ENCODE measurements at regions not wholly inside any gene's neighbourhood (a gene's known extent, or its start where the extent isn't known, plus 50 kb on each side); places are given as distances from the start of the nearest gene placed in this dataset.
"Not testable (repeated sequence)": the region's sequence is repeated elsewhere in the genome, so short reads cannot be mapped to it uniquely, and the experiment has no call there.

DNA sequence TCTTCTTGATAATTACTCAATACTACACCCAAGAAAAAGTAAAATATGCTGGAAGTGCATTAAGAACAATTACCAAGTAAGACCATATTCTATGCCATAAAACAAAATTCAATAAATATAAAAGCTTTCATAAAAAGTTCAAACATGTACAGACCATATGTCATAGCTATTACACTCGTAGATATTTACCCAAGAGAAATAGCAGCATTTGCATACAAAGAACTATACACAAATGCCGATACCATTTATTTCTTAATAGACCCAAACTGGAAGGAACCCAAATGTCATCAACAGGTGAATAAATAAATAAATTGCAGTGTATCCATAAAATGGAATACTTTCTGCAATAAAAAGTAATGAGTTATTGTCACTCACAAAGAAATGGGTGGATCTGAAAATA is 78.3 kb upstream of the SLC16A7 start:
- DNase-seq (ENCODE audit: low spot score) = no peak
- no peak for ATAC-seq

GRCh38 chr12:59500915-59501314 is 94.9 kb upstream of the SLC16A7 start:
- DNase-seq (ENCODE audit: low spot score) (no peak), ATAC-seq (no peak)

GRCh38 chr12:59500335-59500734 is 95.5 kb upstream of the SLC16A7 start:
- no peak for DNase-seq (ENCODE audit: low spot score)
- ATAC-seq = no peak

GRCh38 chr12:59499774-59500173 is 96.1 kb upstream of the SLC16A7 start:
- ATAC-seq (no peak), DNase-seq (ENCODE audit: low spot score) (no peak)

DNA sequence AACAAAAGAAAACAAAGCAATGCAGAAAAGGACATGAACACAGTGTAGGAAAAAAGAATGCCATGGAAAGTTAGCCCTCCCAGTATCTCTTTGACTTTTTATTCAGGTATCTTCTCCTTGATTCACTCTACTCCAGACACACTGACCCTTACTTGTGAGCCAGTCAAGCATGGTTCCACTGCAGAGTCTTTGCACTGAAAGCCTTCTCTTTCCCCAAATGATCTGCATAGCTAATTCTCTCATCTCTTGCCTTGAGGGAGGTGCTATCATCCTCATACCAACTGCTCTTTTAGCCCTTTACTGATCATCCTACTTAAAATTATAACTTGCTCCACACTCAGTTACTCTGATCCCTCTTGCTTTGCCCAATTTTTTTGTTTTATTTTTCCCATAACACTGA is 101.2 kb upstream of the SLC16A7 start:
- ATAC-seq (no peak), DNase-seq (ENCODE audit: low spot score) (no peak)

- no peak for DNase-seq (ENCODE audit: low spot score)
- no peak for ATAC-seq
These were observed 104.0 kb upstream of the SLC16A7 start for GRCh38 chr12:59491877-59492276.

- ATAC-seq (no peak), DNase-seq (ENCODE audit: low spot score) (no peak)
These were observed 109.0 kb upstream of the SLC16A7 start for GRCh38 chr12:59486827-59487226.

DNA sequence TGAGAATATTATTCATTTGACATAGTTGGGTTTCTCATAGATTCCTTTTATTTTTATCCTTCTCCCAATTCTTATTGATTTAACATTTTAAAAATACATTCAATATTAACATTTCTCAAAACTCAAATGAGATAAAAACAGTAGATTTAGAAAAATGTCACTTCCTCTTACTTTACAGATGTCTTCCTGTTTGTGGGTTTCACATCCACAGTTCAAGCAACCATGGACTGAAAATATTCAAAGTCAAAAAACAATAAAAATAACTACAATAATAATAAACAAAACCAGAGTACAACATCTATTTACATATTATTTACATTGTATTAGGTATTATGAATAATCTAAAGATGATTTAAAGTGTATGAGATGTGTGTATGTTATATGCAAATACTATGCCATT is 111.3 kb upstream of the SLC16A7 start:
- ATAC-seq (no peak), DNase-seq (ENCODE audit: low spot score) (no peak)

GRCh38 chr12:59474236-59474635 is 121.6 kb upstream of the SLC16A7 start:
- not testable (repeated sequence) for DNase-seq (ENCODE audit: low spot score); ATAC-seq

DNA sequence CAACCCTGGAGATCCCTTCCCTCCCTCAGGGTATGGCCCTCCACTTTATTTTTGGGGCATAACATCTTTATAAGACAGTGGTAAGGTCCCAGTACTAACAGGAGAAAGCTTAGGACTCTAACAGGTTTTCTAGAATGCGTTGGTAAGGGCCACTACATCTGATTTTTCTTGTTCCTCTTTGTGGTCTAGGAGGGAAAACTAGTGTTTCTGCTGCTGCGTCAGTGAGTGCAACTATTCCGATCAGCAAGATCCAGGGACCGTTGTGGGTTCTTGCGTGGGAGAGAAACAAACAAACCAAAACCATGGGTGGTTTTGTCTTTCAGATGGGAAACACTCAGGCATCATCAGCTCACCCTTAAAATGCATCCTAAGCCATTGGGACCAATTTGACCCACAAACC is 123.6 kb upstream of the SLC16A7 start:
- no peak for ATAC-seq
- DNase-seq (ENCODE audit: low spot score) = no peak

DNA sequence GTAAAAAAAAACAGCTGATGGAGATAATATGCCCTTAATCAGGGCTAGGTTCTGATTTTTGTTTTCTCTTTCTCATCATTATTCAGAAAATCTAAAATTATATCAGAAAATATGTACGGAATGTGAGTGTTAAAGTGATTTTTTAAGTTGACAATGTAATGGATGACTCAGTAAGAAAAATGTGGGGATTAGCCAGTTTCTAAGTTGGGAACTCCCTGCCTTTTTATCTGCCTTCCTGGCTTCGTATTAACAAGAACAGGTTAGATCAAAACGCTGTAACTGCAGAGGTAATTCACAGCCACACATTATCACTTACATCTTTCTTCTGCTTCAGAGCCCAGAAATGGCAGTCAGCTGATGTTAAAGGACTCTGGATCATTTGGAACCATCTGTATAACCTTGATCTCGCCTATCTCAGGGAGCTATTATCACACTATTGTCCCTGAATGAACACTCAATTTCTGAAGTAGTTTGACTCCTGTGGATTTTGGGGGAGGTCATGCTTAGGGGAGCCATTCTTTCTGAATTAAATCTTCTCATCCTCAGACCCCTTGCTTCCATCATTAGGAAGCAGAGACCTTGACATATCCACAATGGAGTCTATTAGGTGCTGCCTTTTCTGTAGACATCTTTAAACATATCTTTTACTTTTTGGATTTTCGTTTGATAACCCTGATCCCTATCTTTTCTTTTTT is 135.7 kb upstream of the SLC16A7 start:
- no peak for ATAC-seq
- no peak for DNase-seq (ENCODE audit: low spot score)

DNA sequence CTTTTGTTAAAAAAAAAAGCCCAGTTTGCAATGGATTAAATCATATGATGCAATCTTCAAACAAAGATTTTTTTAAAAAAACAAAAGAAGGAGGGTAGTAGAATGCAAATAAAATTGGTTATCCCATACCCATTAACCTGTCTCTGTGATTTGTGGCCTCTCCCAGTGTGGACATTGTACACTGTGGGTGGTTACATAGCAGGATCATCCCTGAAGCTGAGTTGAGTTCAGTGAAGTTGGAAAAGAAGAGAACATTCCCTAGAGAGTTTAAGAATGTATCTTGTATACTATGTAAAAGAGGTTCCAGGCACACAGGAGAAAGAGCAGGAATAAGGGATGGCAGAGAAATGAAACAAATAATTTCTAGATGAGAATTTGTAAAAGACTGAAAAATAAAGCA is 142.4 kb upstream of the SLC16A7 start:
- ATAC-seq = no peak
- no peak for DNase-seq (ENCODE audit: low spot score)

GRCh38 chr12:59452746-59453145 is 143.1 kb upstream of the SLC16A7 start:
- ATAC-seq (no peak), DNase-seq (ENCODE audit: low spot score) (no peak)

- DNase-seq (ENCODE audit: low spot score) (no peak), ATAC-seq (no peak)
These were observed 143.6 kb upstream of the SLC16A7 start for GRCh38 chr12:59452259-59452658.

GRCh38 chr12:59446116-59446515 is 149.7 kb upstream of the SLC16A7 start:
- DNase-seq (ENCODE audit: low spot score) (no peak), ATAC-seq (no peak)

- no peak for ATAC-seq
- DNase-seq (ENCODE audit: low spot score) = no peak
These were observed 150.9 kb upstream of the SLC16A7 start for GRCh38 chr12:59444932-59445331.

DNA sequence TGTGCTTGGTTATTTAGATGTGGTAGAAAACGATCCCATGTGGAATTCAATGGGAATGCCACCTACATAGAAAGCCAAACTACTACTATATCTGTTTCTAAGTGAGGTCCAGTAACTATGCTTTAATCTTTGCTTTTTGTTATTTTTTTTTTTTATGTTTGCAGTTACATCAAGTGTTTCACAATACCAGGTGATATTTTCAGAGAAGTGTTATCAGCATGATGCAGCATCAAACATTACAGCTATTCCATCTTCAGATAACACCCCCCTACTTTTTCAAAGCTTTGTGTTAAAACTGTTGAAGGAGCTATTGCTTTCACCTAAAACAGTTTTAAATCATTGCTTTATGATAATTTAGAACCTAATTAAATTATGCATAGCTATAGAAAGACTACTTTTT is 163.8 kb upstream of the SLC16A7 start:
- ATAC-seq = no peak
- no peak for DNase-seq (ENCODE audit: low spot score)

DNA sequence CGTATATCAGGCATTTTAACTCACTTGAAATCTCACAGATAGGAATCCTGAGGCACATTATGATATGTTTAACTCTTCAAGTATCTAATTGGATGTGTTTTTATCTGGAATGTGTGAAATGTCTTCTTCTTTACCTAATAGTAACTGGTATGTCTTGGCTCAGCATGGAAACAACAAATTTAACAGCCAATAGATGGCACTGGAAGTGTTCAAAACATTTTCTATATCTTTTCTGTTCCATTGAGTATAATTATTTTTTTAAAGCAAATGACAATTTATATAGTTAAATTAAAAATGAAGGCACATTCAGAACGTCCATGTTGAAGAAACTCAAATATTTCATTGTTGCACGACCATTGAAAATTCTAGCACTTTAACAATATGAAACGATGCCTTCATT is 164.6 kb upstream of the SLC16A7 start:
- no peak for DNase-seq (ENCODE audit: low spot score)
- no peak for ATAC-seq

DNA sequence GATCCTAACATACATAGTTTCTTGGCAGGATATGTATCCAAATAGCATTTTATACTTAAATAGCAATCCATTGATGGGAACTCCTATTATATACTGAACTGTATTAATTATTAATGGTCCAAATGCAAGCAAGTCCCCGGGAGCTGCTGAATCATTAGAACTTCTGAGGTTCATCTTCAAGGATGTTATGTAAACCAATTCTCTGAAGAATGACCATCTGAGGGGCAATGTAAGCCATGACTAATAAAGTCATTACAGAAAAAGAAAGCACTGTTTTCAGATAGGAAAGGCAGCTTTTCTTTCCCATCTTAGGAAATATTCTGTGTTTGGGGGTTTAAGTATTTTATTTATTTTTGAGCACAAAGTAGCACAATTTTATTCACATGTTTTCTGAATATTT is 166.1 kb upstream of the SLC16A7 start:
- ATAC-seq (no peak), DNase-seq (ENCODE audit: low spot score) (no peak)

- ATAC-seq = no peak
- DNase-seq (ENCODE audit: low spot score) = no peak
These were observed 170.0 kb upstream of the SLC16A7 start for GRCh38 chr12:59425798-59426197.

GRCh38 chr12:59424666-59425065 is 171.2 kb upstream of the SLC16A7 start:
- DNase-seq (ENCODE audit: low spot score); ATAC-seq: not testable (repeated sequence)

DNA sequence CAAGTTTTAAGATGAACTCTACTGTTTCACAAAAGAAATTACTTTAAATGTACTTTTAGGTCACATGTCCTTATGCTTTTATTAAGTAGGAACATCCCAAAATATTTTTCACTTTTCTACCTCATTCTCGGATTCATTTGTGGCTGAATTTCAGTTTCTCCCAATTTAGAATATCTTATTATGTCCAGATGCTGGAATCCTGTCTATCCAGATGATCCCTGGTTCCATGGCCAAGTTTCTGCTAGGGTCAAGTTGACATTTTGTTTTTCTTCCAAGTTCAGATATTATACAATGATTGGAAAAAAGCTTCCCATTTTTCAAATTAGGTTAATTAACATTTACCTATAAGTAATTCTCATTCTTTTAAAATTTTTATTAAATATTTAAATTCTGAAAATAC is 181.8 kb upstream of the SLC16A7 start:
- ATAC-seq = no peak

GRCh38 chr12:59408431-59408830 is 187.4 kb upstream of the SLC16A7 start:
- DNase-seq (ENCODE audit: low spot score) = no peak
- ATAC-seq = no peak

More for the DNA sequence above, 181.8 kb upstream of the SLC16A7 start:
- DNase-seq (ENCODE audit: low spot score) = no peak

Measured in left lobe of liver (tissue), 2 donors.